ENCODE measurements at regions not wholly inside any gene's neighbourhood (a gene's known extent, or its start where the extent isn't known, plus 50 kb on each side); places are given as distances from the start of the nearest gene placed in this dataset.

DNA sequence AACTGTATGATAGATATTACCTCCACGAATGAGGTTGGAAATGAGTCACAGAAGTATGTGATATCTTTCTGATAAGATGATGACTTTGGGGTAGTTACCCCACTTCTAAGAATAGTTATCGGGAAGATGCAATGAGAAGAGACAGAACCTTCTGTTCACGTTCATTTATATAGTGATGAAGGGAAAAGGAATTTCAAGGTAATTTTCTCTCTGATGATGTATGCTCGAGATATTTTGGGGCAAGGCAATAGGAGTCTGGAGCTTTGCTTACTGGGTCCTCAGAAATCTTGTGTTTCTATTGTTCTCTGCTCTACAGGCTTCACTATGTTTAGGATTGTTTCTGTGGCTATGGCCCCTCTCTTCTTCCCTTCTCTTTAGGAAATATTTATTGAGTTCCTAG lies 1389.6 kb downstream of the CDH8 start:
- CTCF ChIA-PET: no interaction called here
- 9% methylated on average over 4 of the region's 4 CpGs for WGBS (ENCODE audit: insufficient coverage, insufficient replicate concordance, low lambda C conversion rate, missing lambda C conversion rate)
- TF ChIP-seq, protein P1, sequence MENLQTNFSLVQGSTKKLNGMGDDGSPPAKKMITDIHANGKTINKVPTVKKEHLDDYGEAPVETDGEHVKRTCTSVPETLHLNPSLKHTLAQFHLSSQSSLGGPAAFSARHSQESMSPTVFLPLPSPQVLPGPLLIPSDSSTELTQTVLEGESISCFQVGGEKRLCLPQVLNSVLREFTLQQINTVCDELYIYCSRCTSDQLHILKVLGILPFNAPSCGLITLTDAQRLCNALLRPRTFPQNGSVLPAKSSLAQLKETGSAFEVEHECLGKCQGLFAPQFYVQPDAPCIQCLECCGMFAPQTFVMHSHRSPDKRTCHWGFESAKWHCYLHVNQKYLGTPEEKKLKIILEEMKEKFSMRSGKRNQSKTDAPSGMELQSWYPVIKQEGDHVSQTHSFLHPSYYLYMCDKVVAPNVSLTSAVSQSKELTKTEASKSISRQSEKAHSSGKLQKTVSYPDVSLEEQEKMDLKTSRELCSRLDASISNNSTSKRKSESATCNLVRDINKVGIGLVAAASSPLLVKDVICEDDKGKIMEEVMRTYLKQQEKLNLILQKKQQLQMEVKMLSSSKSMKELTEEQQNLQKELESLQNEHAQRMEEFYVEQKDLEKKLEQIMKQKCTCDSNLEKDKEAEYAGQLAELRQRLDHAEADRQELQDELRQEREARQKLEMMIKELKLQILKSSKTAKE (IDR thresholded peaks at IDR 0.05; ENCODE audit: low read depth, poor library complexity, severe bottlenecking): no peak
- no peak for TF ChIP-seq NFIC (IDR thresholded peaks at IDR 0.05; ENCODE audit: low read depth, low read length)
- TF ChIP-seq, protein P2, sequence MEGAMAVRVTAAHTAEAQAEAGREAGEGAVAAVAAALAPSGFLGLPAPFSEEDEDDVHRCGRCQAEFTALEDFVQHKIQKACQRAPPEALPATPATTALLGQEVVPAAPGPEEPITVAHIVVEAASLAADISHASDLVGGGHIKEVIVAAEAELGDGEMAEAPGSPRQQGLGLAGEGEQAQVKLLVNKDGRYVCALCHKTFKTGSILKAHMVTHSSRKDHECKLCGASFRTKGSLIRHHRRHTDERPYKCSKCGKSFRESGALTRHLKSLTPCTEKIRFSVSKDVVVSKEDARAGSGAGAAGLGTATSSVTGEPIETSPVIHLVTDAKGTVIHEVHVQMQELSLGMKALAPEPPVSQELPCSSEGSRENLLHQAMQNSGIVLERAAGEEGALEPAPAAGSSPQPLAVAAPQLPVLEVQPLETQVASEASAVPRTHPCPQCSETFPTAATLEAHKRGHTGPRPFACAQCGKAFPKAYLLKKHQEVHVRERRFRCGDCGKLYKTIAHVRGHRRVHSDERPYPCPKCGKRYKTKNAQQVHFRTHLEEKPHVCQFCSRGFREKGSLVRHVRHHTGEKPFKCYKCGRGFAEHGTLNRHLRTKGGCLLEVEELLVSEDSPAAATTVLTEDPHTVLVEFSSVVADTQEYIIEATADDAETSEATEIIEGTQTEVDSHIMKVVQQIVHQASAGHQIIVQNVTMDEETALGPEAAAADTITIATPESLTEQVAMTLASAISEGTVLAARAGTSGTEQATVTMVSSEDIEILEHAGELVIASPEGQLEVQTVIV (IDR thresholded peaks at IDR 0.05; ENCODE audit: borderline replicate concordance, partially characterized antibody): no peak
- TF ChIP-seq KLF5 (IDR thresholded peaks at IDR 0.05; ENCODE audit: partially characterized antibody): no peak
- TF ChIP-seq, protein P3, sequence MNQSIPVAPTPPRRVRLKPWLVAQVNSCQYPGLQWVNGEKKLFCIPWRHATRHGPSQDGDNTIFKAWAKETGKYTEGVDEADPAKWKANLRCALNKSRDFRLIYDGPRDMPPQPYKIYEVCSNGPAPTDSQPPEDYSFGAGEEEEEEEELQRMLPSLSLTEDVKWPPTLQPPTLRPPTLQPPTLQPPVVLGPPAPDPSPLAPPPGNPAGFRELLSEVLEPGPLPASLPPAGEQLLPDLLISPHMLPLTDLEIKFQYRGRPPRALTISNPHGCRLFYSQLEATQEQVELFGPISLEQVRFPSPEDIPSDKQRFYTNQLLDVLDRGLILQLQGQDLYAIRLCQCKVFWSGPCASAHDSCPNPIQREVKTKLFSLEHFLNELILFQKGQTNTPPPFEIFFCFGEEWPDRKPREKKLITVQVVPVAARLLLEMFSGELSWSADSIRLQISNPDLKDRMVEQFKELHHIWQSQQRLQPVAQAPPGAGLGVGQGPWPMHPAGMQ (IDR thresholded peaks at IDR 0.05; ENCODE audit: borderline replicate concordance): no peak
- TF ChIP-seq, protein P4, sequence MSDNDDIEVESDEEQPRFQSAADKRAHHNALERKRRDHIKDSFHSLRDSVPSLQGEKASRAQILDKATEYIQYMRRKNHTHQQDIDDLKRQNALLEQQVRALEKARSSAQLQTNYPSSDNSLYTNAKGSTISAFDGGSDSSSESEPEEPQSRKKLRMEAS (IDR thresholded peaks at IDR 0.05; ENCODE audit: low read depth, low read length): no peak
- no peak for TF ChIP-seq BRCA1 (IDR thresholded peaks at IDR 0.05; ENCODE audit: low read depth, low read length)
- TF ChIP-seq, protein P5, sequence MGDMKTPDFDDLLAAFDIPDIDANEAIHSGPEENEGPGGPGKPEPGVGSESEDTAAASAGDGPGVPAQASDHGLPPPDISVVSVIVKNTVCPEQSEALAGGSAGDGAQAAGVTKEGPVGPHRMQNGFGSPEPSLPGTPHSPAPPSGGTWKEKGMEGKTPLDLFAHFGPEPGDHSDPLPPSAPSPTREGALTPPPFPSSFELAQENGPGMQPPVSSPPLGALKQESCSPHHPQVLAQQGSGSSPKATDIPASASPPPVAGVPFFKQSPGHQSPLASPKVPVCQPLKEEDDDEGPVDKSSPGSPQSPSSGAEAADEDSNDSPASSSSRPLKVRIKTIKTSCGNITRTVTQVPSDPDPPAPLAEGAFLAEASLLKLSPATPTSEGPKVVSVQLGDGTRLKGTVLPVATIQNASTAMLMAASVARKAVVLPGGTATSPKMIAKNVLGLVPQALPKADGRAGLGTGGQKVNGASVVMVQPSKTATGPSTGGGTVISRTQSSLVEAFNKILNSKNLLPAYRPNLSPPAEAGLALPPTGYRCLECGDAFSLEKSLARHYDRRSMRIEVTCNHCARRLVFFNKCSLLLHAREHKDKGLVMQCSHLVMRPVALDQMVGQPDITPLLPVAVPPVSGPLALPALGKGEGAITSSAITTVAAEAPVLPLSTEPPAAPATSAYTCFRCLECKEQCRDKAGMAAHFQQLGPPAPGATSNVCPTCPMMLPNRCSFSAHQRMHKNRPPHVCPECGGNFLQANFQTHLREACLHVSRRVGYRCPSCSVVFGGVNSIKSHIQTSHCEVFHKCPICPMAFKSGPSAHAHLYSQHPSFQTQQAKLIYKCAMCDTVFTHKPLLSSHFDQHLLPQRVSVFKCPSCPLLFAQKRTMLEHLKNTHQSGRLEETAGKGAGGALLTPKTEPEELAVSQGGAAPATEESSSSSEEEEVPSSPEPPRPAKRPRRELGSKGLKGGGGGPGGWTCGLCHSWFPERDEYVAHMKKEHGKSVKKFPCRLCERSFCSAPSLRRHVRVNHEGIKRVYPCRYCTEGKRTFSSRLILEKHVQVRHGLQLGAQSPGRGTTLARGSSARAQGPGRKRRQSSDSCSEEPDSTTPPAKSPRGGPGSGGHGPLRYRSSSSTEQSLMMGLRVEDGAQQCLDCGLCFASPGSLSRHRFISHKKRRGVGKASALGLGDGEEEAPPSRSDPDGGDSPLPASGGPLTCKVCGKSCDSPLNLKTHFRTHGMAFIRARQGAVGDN (IDR thresholded peaks at IDR 0.05): no peak
- TF ChIP-seq CEBPB (IDR thresholded peaks at IDR 0.05; ENCODE audit: borderline replicate concordance in 1 of 2, low read depth in 2 of 2, low read length in 2 of 2): no peak
- no peak for TF ChIP-seq ZNF384 (IDR thresholded peaks at IDR 0.05; ENCODE audit: borderline replicate concordance, low read depth, low read length)
- TF ChIP-seq, protein P6, sequence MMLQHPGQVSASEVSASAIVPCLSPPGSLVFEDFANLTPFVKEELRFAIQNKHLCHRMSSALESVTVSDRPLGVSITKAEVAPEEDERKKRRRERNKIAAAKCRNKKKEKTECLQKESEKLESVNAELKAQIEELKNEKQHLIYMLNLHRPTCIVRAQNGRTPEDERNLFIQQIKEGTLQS (IDR thresholded peaks at IDR 0.05; ENCODE audit: borderline replicate concordance, extremely low read depth, low read depth, low read length): no peak
- no peak for TF ChIP-seq FOS (IDR thresholded peaks at IDR 0.05; ENCODE audit: borderline replicate concordance, extremely low read depth, insufficient read length)
- no peak for TF ChIP-seq CBX3 (IDR thresholded peaks at IDR 0.05; ENCODE audit: borderline replicate concordance, low read depth)
- no peak for TF ChIP-seq RUNX3 (IDR thresholded peaks at IDR 0.05; ENCODE audit: low read length)

More for the DNA sequence above, 1389.6 kb downstream of the CDH8 start:
- no TSS peak for BruUV-seq (replicated peaks)
- ATAC-seq (no peak), FAIRE-seq (no peak), DNase-seq (ENCODE audit: low read depth, low spot score) (no peak)
- ChIA-PET SMC1A (ENCODE audit: uncharacterized antibody, unreplicated experiment) (no interaction called here), POLR2A (no interaction called here), RAD21 (ENCODE audit: unreplicated experiment) (no interaction called here)
- Histone ChIP-seq H3K4me2 (ENCODE audit: control insufficient read depth, insufficient read depth) (no peak overlapping the region), H3K27me3 (replicated peaks in 1 of 2; ENCODE audit: control insufficient read depth in 2 of 2, insufficient read depth in 2 of 2, low read length in 1 of 2) (no peaks in the 10 kb centered on the region), H3K9ac (ENCODE audit: control insufficient read depth, insufficient read depth, low read length) (no peak overlapping the region), H4K20me1 (ENCODE audit: control insufficient read depth, insufficient read depth) (no peaks in the 10 kb centered on the region), H2AFZ (ENCODE audit: control insufficient read depth, low read depth, low read length) (no peak overlapping the region), H3K4me1 (ENCODE audit: control insufficient read depth, insufficient read depth, low read length) (no peaks in the 10 kb centered on the region), H3K9me3 (replicated peaks; ENCODE audit: control insufficient read depth, insufficient read depth, low read length) (no peaks in the 10 kb centered on the region), H3K36me3 (ENCODE audit: control insufficient read depth in 2 of 2, insufficient read depth in 2 of 2, low read length in 1 of 2) (no peaks in the 10 kb centered on the region), H3K79me2 (ENCODE audit: control insufficient read depth, insufficient read depth, low read length) (no peaks in the 10 kb centered on the region), H3K4me3 (no peak overlapping the region), H3K27ac (ENCODE audit: control insufficient read depth, insufficient read depth) (no peak overlapping the region)
- in situ Hi-C loops (cut with MboI) (no loop called here), intact Hi-C loops (cut with micrococcal nuclease; ENCODE audit: unreplicated experiment) (no loop called here)
